ENCODE measurements at regions not wholly inside any gene's neighbourhood (a gene's known extent, or its start where the extent isn't known, plus 50 kb on each side); places are given as distances from the start of the nearest gene placed in this dataset.

DNA sequence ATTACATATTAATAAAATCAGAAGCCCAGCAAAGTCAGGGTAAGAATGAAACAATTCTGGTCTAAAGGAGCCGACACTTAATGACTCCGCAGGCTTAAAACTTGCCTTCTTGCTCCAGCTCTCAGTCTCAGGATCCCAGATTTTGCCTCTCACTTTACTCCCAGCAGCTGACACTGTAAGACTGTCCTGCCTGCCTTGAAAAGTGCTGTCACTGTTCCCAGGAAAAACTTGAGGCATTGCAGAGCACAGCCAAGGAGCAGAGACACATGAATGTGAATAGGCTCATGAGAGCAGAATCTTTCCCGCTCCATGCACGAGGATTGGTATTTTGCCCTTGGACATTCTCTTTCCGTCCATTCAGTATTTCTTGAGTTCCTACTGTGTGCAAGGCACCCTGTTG, 457.6 kb upstream of the ZFHX3 start:
- H3K27ac ChIP-seq (ENCODE audit: extremely low read length, insufficient read depth, low read length) = no peak overlapping the region
- in situ Hi-C loops (cut with HindIII; ENCODE audit: extremely low pct_ligation_motif_present, low pct_unique_long_range_greater_than_20kb) (no loop called here), intact Hi-C loops (cut with micrococcal nuclease; ENCODE audit: unreplicated experiment) (no loop called here)
- no peak overlapping the region for H3K9ac ChIP-seq (ENCODE audit: insufficient read depth, low read depth, low read length)
- H2AFZ ChIP-seq (ENCODE audit: low read length) = no peak overlapping the region
- H3K4me2 ChIP-seq (ENCODE audit: low read depth, low read length) = no peak overlapping the region
- peaks cover 0 to 18% of the 10 kb centered on the region in 2 experiments; a peak in 2 of 5 replicates for H3K27me3 ChIP-seq (ENCODE audit: control insufficient read depth in 1 of 2, insufficient read depth in 2 of 2, low read length in 2 of 2)
- no peaks in the 10 kb centered on the region for H4K20me1 ChIP-seq (ENCODE audit: insufficient read depth, low read length)
- BruUV-seq (replicated peaks) = no TSS peak
- ATAC-seq (no peak), DNase-seq (ENCODE audit: low spot score) (no peak), FAIRE-seq (no peak)
- H3K36me3 ChIP-seq (replicated peaks in 1 of 2; ENCODE audit: control insufficient read depth in 1 of 2, insufficient read depth in 2 of 2, low read length in 2 of 2) = no peaks in the 10 kb centered on the region
- CTCF ChIA-PET (ENCODE audit: low intra/inter-chr PET ratio, low total read pairs) = no interaction called here
- 47% methylated on average over 5 of the region's 5 CpGs for WGBS (ENCODE audit: low lambda C conversion rate)
- H3K4me3 ChIP-seq (replicated peaks in 1 of 3; ENCODE audit: insufficient read depth in 1 of 3, low read depth in 2 of 3, low read length in 3 of 3) = no peak overlapping the region
- no peaks in the 10 kb centered on the region for H3K4me1 ChIP-seq (ENCODE audit: insufficient read depth, low read length)
- POLR2A ChIA-PET = no interaction called here
- H3K9me3 ChIP-seq (ENCODE audit: low read length) = no peaks in the 10 kb centered on the region
- H3K79me2 ChIP-seq (ENCODE audit: insufficient read depth, low read length) = no peaks in the 10 kb centered on the region
- TF ChIP-seq, protein P1, sequence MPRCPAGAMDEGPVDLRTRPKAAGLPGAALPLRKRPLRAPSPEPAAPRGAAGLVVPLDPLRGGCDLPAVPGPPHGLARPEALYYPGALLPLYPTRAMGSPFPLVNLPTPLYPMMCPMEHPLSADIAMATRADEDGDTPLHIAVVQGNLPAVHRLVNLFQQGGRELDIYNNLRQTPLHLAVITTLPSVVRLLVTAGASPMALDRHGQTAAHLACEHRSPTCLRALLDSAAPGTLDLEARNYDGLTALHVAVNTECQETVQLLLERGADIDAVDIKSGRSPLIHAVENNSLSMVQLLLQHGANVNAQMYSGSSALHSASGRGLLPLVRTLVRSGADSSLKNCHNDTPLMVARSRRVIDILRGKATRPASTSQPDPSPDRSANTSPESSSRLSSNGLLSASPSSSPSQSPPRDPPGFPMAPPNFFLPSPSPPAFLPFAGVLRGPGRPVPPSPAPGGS (CRISPR knock-in tag; IDR thresholded peaks at IDR 0.05) = no peak
- TF ChIP-seq, protein P2, sequence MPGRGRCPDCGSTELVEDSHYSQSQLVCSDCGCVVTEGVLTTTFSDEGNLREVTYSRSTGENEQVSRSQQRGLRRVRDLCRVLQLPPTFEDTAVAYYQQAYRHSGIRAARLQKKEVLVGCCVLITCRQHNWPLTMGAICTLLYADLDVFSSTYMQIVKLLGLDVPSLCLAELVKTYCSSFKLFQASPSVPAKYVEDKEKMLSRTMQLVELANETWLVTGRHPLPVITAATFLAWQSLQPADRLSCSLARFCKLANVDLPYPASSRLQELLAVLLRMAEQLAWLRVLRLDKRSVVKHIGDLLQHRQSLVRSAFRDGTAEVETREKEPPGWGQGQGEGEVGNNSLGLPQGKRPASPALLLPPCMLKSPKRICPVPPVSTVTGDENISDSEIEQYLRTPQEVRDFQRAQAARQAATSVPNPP (CRISPR knock-in tag; IDR thresholded peaks at IDR 0.05) = no peak
- TF ChIP-seq ZNF224 (CRISPR knock-in tag; IDR thresholded peaks at IDR 0.05) (no peak), IKZF1 (IDR thresholded peaks at IDR 0.05) (no peak), SALL2 (CRISPR knock-in tag; IDR thresholded peaks at IDR 0.05) (no peak), JARID2 (CRISPR knock-in tag; IDR thresholded peaks at IDR 0.05; ENCODE audit: insufficient replicate concordance) (no peak), SMARCC2 (IDR thresholded peaks at IDR 0.05) (no peak), TCF7L2 (IDR thresholded peaks at IDR 0.05; ENCODE audit: low read depth, low read length) (no peak), ZNF260 (CRISPR knock-in tag; IDR thresholded peaks at IDR 0.05; ENCODE audit: borderline replicate concordance, low read depth) (no peak), NCOA1 (CRISPR knock-in tag; IDR thresholded peaks at IDR 0.05) (no peak), ZNF772 (CRISPR knock-in tag; IDR thresholded peaks at IDR 0.05) (no peak), TP53 (CRISPR knock-in tag; conservative IDR thresholded peaks at IDR 0.05) (no peak)
- TF ChIP-seq, protein P3, sequence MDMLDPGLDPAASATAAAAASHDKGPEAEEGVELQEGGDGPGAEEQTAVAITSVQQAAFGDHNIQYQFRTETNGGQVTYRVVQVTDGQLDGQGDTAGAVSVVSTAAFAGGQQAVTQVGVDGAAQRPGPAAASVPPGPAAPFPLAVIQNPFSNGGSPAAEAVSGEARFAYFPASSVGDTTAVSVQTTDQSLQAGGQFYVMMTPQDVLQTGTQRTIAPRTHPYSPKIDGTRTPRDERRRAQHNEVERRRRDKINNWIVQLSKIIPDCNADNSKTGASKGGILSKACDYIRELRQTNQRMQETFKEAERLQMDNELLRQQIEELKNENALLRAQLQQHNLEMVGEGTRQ (IDR thresholded peaks at IDR 0.05; ENCODE audit: low read depth, low read length) = no peak
- TF ChIP-seq, protein P3 (CRISPR knock-in tag; IDR thresholded peaks at IDR 0.05; ENCODE audit: borderline replicate concordance) = no peak
- TF ChIP-seq, protein P4, sequence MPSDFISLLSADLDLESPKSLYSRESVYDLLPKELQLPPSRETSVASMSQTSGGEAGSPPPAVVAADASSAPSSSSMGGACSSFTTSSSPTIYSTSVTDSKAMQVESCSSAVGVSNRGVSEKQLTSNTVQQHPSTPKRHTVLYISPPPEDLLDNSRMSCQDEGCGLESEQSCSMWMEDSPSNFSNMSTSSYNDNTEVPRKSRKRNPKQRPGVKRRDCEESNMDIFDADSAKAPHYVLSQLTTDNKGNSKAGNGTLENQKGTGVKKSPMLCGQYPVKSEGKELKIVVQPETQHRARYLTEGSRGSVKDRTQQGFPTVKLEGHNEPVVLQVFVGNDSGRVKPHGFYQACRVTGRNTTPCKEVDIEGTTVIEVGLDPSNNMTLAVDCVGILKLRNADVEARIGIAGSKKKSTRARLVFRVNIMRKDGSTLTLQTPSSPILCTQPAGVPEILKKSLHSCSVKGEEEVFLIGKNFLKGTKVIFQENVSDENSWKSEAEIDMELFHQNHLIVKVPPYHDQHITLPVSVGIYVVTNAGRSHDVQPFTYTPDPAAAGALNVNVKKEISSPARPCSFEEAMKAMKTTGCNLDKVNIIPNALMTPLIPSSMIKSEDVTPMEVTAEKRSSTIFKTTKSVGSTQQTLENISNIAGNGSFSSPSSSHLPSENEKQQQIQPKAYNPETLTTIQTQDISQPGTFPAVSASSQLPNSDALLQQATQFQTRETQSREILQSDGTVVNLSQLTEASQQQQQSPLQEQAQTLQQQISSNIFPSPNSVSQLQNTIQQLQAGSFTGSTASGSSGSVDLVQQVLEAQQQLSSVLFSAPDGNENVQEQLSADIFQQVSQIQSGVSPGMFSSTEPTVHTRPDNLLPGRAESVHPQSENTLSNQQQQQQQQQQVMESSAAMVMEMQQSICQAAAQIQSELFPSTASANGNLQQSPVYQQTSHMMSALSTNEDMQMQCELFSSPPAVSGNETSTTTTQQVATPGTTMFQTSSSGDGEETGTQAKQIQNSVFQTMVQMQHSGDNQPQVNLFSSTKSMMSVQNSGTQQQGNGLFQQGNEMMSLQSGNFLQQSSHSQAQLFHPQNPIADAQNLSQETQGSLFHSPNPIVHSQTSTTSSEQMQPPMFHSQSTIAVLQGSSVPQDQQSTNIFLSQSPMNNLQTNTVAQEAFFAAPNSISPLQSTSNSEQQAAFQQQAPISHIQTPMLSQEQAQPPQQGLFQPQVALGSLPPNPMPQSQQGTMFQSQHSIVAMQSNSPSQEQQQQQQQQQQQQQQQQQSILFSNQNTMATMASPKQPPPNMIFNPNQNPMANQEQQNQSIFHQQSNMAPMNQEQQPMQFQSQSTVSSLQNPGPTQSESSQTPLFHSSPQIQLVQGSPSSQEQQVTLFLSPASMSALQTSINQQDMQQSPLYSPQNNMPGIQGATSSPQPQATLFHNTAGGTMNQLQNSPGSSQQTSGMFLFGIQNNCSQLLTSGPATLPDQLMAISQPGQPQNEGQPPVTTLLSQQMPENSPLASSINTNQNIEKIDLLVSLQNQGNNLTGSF (CRISPR knock-in tag; IDR thresholded peaks at IDR 0.05) = no peak
- TF ChIP-seq, protein P5, sequence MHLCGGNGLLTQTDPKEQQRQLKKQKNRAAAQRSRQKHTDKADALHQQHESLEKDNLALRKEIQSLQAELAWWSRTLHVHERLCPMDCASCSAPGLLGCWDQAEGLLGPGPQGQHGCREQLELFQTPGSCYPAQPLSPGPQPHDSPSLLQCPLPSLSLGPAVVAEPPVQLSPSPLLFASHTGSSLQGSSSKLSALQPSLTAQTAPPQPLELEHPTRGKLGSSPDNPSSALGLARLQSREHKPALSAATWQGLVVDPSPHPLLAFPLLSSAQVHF (CRISPR knock-in tag; IDR thresholded peaks at IDR 0.05) = no peak

Measured in HepG2 (cell line).